GM18505 (cell line): ENCODE measurements at regions not wholly inside any gene's neighbourhood (a gene's known extent, or its start where the extent isn't known, plus 50 kb on each side); places are given as distances from the start of the nearest gene placed in this dataset.
"Not testable (repeated sequence)": the region's sequence is repeated elsewhere in the genome, so short reads cannot be mapped to it uniquely, and the experiment has no call there.

Source experiments
- ATAC-seq: cut with Tn5 transposase; IDR thresholded peaks from one replicate; pipeline ENCODE4 v1.9.1; 2021; ENCODE audit not compliant: unreplicated experiment
- POLR2A ChIP-seq: IDR thresholded peaks from 4 replicates; pipeline ENCODE4 v1.6.1; 2011; ENCODE audit warnings: borderline replicate concordance; ENCODE audit not compliant: insufficient read depth, insufficient read length; ENCODE audit errors: extremely low read depth

DNA sequence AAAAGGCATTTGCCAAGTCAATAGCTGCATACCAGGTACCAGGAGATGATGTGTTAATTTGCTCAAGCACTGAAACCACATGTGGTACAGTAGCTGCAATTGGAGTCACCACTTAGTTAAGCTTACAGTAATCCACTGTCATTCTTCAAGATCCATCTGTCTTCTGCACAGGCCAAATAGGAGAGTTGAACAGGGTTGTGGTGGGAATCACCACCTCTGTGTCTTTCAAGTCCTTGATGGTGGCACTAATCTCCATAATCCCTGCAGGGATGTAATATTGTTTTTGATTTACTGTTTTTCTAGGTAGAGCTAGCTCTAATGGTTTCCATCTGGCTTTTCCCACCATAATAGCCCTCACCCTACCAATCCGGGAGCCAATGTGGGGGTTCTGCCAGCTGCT is 91.9 kb downstream of the FCRL5 start:
- ATAC-seq: no peak
- no peak for TF ChIP-seq POLR2A

DNA sequence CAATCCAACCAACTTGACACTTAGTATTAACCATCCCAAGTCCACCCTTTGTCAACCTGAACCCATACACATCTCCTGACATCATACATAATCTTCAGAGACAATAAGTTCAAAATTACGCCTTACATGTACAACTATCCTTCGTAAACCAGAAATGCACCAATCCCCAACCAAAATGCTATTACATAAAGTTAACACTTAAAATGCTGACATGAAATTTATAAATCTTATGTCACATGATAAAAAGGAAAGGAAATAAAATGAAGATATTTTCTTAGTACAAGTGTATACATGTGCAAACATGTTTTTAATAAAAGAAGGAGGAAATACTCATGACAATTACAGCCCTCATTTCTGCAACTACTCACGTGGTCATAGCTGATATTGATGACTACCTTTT is 95.0 kb downstream of the FCRL5 start:
- TF ChIP-seq POLR2A: no peak
- ATAC-seq: no peak

DNA sequence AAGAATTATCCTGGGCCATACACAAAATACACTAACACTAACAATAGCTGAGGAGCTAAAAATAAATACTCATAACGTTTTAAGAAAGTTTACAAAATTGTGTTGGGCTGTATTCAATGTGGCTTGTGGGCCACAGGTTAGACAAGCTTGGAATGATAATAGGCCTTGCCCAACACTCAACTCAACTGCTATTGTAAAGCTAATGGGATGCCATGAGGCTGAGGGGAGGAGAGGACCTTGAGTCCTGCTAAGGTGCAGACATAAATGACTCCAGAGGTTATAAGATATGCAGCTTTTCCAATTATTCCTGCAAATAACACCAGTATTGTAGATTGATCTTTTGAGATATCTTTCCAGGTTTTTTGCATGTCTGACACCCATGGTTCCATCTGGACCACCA is 97.0 kb downstream of the FCRL5 start:
- no peak for TF ChIP-seq POLR2A
- ATAC-seq: no peak

DNA sequence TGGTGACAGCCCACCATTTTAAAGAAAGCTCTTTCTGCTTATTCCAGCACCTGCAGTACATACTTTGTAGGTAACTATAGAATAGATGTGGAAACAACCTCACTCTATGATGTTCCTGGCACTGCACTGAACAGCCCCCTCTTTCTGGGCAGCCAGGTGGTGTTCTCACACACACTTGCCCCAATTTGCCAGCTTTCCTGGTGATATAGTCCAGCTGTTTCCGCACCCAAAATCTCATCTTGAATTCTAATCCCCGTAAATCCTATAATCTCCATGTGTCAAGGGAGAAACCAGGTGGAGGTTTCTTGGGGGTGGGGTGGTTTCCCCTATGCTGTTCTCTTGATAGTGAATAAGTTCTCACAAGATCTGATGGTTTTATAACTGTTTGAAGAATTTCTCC is 102.2 kb downstream of the FCRL5 start:
- ATAC-seq: no peak
- TF ChIP-seq POLR2A: no peak

DNA sequence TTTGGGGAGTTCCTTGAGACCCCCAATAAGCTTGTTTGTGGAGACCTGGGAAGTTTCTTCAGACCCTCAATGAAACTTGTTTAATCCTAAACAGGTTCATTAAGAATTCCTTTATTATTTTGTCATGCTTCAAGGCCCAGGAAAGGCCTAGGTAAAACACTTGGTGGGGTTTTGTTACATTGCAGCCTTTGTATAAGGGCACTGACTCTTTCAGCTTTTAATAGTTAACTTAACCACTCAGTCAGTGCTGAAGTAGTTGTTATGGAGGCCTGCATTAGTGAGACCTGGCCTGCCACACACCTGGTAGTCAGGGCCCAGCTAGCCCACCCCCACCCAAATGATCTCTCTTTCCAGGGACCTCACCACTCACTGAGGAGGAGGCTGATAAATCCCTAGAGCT is 103.7 kb downstream of the FCRL5 start:
- no peak for ATAC-seq
- no peak for TF ChIP-seq POLR2A

DNA sequence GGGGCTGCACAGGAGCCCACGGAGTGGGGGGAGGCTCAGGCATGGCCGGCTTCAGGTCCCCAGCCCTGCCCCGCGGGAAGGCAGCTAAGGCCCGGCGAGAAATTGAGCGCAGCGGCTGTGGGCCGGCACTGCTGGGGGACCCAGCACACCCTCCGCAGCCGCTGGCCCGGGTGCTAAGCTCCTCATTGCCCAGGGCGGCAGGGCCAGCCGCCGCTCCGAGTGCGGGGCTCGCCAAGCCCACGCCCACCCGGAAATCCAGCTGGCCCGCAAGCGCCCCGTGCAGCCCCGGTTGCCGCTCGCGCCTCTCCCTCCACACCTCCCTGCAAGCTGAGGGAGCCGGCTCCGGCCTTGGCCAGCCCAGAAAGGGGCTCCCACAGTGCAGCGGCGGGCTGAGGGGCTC is 106.0 kb downstream of the FCRL5 start:
- not testable (repeated sequence) for ATAC-seq

DNA sequence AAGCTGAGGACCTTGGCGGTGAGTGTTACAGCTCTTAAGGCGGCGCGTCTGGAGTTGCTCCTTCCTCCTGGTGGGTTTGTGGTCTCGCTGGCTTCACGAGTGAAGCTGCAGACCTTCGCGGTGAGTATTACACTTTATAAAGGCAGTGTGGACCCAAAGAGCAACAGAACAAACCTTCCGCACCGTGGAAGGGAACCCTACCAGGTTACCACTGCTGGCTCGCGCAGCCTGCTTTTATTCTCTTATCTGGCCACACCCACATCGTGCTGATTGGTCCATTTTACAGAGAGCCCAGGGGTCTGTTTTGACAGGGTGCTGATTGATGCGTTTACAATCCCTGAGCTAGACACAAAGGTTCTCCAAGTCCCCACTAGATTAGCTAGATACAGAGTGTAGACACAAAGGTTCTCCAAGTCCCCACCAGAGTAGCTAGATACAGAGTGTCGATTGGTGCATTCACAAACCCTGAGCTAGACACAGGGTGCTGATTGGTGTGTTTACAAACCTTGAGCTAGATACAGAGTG is 106.6 kb downstream of the FCRL5 start:
- not testable (repeated sequence) for ATAC-seq

DNA sequence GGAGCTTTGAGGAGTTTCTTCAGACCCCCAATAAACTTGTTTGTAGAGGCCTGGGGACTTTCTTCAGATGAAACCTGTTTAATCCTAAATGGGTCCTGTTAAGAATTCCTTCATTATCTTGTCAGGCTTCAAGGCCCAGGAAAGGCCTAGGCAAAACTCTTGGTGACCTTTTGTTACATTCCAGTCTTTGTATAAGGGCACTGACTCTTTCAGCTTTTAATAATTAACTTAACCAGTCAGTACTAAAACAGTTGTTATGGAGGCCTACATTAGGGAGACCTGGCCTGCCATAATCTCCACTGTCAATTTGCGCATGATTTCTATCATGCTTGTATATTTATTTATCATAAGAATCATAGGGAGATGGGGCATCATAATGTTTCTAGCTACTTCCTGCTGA is 110.2 kb downstream of the FCRL5 start:
- no peak for TF ChIP-seq POLR2A
- ATAC-seq: no peak

DNA sequence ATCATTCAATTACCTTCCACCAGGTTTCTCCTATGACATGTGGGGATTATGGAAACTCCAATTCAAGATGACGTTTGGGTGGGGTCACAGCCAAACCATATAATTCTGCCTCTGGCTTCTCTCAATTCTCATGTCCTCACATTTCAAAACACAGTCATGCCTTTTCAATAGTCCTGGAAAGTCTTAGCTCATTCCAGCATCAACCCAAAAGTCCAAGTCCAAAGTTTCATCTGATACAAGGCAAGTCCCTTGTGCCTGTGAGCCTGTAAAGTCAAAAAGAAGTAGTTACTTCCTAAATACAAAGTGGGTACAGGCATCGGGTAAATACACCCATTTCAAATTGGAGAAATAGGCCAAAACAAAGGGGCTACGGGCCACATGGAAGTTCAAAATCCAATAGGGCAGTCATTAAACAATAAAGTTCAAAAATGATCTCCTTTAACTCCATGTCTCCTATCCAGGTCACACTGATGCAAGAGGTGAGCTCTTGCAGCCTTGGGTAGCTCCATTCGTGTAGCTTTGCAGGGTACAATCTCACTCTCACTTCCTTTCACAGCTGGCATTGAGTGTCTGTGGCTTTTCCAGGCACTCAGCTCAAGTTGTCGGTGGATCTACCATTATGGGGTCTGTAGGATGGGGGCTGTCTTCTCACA is 112.9 kb downstream of the FCRL5 start:
- TF ChIP-seq POLR2A: no peak

DNA sequence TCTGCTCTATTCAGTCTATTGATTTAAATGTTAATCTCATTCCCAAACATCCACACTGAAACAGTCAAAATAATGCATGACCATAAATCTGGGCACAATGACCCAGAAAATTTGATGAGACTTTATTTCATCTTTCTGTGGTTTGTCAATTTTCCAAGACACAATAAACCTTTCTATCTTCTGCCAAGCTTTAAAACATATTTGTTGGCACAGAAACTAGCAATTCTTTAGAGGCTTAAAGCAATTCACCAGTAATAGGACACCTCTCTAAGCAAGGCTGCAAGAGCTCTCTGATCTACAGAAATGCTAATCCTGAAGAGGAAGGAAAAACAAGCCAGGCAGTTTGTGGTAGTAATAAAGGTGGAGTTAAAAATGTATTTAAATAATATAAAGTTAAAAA is 113.7 kb downstream of the FCRL5 start:
- TF ChIP-seq POLR2A: no peak
- ATAC-seq: no peak

More for the DNA sequence above, 112.9 kb downstream of the FCRL5 start:
- no peak for ATAC-seq

DNA sequence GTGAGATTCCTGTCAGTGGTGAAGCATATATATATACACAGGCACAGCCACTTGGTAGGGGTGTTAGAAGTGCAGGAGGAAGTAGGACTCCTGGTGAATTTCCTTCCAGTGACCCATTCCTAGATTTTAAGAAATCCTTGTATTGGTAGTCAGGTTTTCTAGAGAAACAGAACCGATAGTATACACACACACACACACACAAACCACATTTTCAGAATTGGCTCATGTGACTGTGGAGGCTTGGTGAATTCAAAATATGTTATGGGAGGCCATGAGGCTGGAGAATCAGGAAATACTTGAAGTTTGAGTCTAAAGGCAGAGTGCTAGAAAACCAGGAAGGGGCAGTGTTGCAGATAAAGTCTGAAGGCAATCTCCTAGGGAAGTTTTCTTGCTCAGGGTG is 114.2 kb downstream of the FCRL5 start:
- no peak for TF ChIP-seq POLR2A
- ATAC-seq: no peak

DNA sequence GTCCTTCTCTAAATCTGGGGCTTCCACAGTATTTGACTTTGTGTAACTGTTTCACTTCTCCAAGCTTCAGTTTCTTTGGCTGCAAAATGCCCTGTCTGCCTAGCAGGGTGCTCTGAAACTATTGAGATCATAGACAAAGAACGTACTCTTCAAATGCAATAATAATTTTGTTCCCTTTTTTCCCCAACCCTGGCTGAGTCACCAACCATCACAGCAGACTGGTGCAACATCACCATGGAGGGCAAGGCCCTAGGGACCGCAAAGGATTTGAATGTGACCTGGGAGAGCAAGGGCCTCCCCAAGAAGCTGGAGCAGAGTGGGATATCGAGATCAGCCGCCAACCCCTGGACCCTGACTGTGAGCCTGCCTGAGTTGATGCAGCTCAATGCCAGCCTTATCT is 115.0 kb downstream of the FCRL5 start:
- no peak for TF ChIP-seq POLR2A
- no peak for ATAC-seq

DNA sequence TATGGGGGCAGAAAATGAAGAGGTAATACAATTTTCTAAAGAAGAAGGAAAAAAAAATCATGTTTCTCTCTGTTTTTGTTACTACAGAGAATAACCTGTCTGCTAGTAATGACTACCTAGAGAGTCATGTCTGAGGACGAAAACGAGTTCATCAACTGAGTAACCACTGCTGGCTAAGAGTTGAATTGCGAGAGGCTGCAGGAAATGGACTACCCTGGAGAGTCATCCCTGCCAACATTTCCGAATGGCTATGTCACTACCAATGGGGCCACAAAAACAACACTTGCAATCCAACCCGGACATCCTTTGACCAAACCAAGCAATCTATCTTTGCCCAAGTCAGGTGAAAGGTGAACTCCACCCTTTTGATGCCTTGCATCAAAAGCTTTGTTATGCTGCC is 120.6 kb downstream of the FCRL5 start:
- TF ChIP-seq POLR2A: no peak
- ATAC-seq: no peak

DNA sequence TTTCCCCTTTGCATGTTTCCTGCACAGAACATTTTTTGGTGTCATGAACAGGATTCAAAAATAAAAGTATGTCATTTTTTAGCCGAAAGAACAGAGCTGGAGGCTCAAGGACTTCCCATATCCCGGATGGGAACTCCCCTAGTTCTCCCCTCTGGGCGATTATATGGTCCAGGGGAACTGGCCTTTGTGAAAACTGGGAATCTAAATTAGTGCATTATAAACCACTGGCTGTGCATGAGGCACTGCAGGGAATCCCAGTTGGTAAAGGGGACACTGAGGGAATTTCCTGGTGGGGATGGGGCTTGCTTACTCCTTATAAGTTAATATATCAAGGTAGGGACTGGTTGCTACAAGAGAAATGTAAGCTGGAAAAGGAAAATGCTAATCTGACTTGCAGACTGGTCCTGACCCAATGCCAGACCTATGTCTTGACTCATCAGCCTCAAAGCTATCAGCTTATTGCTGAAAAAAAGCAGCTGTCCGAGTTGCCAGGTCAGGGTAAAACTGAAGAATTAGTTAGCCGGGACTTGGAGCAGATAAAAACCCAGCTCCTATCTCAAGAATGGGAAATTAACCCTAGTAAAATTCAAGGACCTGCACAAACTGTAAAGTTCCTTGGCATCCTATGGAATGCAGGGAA is 122.6 kb downstream of the FCRL5 start:
- no peak for TF ChIP-seq POLR2A
- no peak for ATAC-seq

DNA sequence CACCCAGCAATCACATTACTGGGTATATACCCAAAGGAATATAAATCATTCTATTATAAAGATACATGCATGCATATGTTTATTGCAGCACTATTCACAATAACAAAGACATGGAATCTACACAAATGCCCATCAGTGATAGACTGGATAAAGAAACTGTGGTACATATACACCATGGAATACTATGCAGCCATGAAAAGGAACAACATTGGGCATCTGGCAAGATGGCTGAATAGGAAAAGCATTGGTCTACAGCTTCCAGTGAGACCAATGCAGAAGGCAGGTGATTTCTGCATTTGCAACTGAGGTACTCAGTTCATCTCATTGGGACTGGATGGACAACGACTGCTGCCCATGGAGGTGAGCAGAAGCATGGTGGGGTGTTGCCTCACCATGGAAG is 128.6 kb downstream of the FCRL5 start:
- ATAC-seq: not testable (repeated sequence)
